Breast epithelium (tissue), 3 donors: ENCODE measurements at regions not wholly inside any gene's neighbourhood (a gene's known extent, or its start where the extent isn't known, plus 50 kb on each side); places are given as distances from the start of the nearest gene placed in this dataset.

ENCODE experiments used
- CTCF ChIP-seq, 3 donors: fragments of 450-650 bp; IDR thresholded peaks; one replicate each; pipeline ENCODE4 v1.5.1; 2016 to 2017; ENCODE audit warnings: antibody characterized with exemption in 3 of 3, mild to moderate bottlenecking in 3 of 3, moderate library complexity in 3 of 3
- POLR2A ChIP-seq: fragments of 450-650 bp; IDR thresholded peaks from one replicate; pipeline ENCODE4 v1.6.1; 2016; ENCODE audit warnings: antibody characterized with exemption, mild to moderate bottlenecking, moderate library complexity
- POLR2AphosphoS5 ChIP-seq, 3 donors: sonication (generic); formaldehyde crosslinking; IDR thresholded peaks; one replicate each; pipeline ENCODE4 v1.6.1; 2017; ENCODE audit warnings: antibody characterized with exemption in 3 of 3

DNA sequence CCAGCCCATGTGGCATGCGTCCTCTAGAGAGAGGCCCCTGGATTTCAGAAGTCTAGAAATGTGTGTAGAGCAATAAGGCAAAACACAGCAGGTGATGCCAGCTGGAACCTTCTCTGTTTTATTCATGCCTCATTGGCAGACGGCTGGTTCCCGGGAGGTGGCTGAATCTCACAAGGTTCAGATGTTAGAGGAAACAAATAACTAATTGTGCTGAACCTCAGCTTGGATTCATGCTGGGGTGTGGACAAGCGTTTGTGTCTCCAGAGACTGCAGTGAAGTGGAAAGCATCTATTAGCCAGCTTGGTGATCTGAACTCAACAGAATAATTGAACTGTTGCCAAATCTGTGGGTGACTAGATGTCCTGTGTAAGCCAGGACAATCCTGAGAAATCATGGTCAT, 131.1 kb upstream of the NR4A3 start:
- TF ChIP-seq CTCF (IDR thresholded peaks at IDR 0.05) (no peak), POLR2A (no peak), POLR2AphosphoS5 (IDR thresholded peaks at IDR 0.05) (no peak)
